EH (cell line): ENCODE measurements at regions not wholly inside any gene's neighbourhood (a gene's known extent, or its start where the extent isn't known, plus 50 kb on each side); places are given as distances from the start of the nearest gene placed in this dataset.

ENCODE experiments used
- DNase-seq: peaks from one replicate; pipeline ENCODE4 v3.0.0-alpha.2; 2015; ENCODE audit warnings: low read depth

- DNase-seq = no peak
These were observed 51.2 kb upstream of the ROCK1 start for GRCh38 chr18:21162786-21163185.

- peak; percentile 91 for DNase-seq
These were observed 52.3 kb upstream of the ROCK1 start for GRCh38 chr18:21163647-21164547.

GRCh38 chr18:21164548-21165095 is 53.0 kb upstream of the ROCK1 start:
- peak; percentile 8 for DNase-seq

GRCh38 chr18:21167641-21168377 is 56.2 kb upstream of the ROCK1 start:
- DNase-seq = no peak

- no peak for DNase-seq
These were observed 57.3 kb upstream of the ROCK1 start for GRCh38 chr18:21168880-21169279.

GRCh38 chr18:21177822-21178221 is 64.2 kb upstream of the GREB1L start:
- DNase-seq = no peak

DNA sequence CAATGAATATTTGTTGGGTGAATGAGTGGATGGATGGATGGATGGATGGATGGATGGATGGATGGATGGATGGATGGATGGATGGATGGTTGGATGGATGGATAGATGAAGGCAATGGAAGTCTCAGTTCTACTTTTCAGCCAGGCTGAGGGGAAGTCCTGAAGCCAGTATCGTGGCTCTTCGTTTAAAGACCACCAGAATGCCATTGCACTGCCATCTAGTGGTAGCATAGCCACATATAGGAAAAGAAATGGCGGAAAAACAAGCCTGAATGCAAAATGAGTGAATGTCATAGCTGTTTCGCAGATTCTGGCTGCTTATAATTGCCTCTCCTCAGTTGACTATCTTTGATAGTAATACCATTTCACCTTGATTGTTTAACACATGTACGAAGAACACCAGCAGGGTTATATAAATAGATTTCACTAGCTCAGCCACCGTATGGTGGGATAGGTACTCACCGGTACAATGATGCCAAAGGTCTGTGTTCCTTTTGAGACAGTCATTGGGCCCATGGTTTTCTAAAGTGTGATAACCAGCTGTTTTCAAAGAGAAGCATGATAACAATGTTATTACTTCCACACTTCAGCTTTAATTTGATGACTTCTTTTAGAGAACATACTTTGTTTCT is 62.3 kb upstream of the GREB1L start:
- DNase-seq = peak; percentile 72

DNA sequence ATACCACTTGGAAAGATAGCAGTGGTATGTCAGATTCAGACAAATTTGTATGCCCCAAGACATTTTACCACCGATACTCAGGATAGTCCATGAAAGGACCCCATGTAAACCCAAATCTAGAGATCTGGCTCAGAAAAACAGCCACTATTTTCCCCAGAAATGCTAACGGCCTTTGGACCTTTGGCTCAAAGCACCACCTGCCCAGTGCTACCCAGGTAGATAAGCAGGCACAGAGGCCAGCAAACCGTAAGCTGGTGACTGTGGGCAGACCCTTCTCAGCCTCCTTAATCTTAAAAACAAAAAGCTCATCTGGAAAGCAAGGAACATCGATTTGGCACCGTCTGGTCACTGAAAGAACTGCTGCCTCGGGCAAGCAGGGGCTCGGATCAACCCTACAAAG is 61.4 kb upstream of the GREB1L start:
- DNase-seq = no peak

GRCh38 chr18:21181766-21182165 is 60.3 kb upstream of the GREB1L start:
- DNase-seq = no peak

DNA sequence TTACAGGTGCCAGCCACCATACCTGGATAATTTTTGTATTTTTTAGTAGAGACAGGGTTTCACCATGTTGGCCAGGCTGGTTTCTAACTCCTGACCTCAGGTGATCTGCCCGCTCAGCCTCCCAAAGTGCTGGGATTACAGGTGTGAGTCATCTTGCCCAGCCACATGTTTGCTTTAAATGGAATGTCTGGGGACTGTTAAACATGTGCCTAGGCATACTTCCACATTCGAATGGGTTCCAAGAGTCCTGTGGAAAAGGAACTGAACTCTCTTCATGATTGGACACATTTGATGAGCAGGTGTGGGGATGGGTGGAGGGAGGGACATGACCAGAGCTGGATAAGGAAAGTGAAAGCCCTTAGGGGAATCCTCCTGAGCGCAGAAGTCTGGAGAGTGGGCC is 58.4 kb upstream of the GREB1L start:
- peak; percentile 14 for DNase-seq

- DNase-seq = no peak
These were observed 57.5 kb upstream of the GREB1L start for GRCh38 chr18:21184396-21184996.

DNA sequence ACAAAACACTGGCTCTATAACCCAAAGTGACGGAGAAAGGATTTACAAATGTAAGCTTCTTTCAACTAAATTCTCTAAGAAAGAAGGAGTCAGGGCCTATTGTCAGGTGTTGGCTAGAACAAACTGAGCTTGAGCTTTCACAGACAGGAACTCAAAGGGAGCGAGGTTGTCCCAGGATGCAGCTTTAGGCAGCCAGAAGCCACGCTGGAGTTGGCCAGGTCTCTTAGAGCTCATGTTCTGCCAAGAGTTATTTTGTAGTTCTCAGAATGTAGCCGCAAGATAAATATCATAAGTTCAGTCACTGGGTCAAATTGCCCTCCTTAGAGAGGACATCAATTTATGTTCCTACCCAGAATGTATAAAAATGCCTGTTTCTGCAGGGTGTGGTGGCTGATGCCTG is 54.1 kb upstream of the GREB1L start:
- no peak for DNase-seq

- DNase-seq = peak; percentile 70
These were observed 50.3 kb upstream of the GREB1L start for GRCh38 chr18:21191596-21192307.
